ENCODE measurements at regions not wholly inside any gene's neighbourhood (a gene's known extent, or its start where the extent isn't known, plus 50 kb on each side); places are given as distances from the start of the nearest gene placed in this dataset.
A peak's percentile ranks its signal among the peaks of the same experiment; 100 is the strongest.

DNA sequence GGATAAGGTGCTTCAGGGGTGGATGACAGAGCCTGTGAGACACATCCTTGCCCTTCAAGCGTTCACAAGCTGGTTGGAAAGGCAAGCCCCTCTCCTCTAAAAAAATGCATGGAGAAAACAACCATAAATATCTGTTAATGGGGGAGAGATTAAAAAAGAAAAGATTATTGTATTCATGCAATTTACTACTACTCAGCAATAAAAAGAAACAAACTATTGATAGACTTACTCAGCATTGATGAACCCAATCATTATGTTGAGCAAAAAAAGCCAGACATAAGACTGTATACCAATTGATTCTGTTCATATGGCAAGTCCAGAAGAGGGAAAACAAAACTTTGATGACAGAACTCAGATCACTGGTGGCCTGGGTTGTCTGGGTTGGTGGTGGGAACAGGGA lies 138.7 kb upstream of the IRF2BP2 start:
- DNase-seq = no peak
- TF ChIP-seq POLR2A (IDR thresholded peaks at IDR 0.05; ENCODE audit: low read length) = no peak
- no peak for TF ChIP-seq GATA1 (IDR thresholded peaks at IDR 0.05; ENCODE audit: low read depth, low read length)

DNA sequence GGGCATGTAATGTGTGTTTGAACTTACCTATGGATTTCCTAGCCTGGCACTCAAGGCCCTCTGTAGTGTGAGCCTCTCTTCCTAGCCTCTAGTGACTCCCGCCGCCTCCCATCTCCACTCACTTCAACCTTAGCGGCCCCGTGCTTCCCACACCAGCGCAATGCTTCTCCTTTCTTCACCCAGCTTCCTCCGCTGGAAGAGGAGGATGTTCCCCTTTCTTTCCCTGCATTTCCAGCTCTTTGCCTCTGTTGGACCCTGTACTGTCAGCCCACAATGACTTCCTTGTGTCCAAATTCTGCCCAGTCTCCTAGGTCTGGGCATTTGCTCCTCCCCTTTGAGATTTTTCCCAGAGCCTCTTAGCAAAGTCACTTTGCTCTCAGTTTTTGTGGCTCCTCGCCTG lies 138.1 kb upstream of the IRF2BP2 start:
- TF ChIP-seq GATA1 (IDR thresholded peaks at IDR 0.05; ENCODE audit: low read depth, low read length) (no peak), POLR2A (IDR thresholded peaks at IDR 0.05; ENCODE audit: low read length) (no peak)
- DNase-seq = no peak

DNA sequence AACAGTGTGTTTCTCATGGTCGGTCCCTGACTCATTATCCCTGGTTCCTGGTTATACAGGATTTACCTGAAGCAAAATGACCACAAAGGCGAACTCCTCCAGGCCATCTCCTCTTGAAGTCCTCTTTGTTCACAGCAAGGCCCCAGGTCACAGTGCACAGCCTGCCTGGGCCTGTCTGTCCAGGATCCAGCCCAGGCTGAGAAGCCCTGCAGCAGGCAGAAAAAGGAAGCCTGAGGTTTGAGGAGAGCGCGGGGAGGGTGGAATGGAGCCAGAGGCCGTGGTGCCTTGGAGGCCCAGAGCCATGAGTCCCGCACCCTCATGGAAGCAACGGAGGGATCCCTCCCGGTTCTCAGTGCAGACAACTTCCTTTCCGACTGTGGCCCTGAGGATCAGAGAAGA lies 136.8 kb upstream of the IRF2BP2 start:
- TF ChIP-seq GATA1 (IDR thresholded peaks at IDR 0.05; ENCODE audit: low read depth, low read length) = no peak
- no peak for TF ChIP-seq POLR2A (IDR thresholded peaks at IDR 0.05; ENCODE audit: low read length)
- DNase-seq = no peak

DNA sequence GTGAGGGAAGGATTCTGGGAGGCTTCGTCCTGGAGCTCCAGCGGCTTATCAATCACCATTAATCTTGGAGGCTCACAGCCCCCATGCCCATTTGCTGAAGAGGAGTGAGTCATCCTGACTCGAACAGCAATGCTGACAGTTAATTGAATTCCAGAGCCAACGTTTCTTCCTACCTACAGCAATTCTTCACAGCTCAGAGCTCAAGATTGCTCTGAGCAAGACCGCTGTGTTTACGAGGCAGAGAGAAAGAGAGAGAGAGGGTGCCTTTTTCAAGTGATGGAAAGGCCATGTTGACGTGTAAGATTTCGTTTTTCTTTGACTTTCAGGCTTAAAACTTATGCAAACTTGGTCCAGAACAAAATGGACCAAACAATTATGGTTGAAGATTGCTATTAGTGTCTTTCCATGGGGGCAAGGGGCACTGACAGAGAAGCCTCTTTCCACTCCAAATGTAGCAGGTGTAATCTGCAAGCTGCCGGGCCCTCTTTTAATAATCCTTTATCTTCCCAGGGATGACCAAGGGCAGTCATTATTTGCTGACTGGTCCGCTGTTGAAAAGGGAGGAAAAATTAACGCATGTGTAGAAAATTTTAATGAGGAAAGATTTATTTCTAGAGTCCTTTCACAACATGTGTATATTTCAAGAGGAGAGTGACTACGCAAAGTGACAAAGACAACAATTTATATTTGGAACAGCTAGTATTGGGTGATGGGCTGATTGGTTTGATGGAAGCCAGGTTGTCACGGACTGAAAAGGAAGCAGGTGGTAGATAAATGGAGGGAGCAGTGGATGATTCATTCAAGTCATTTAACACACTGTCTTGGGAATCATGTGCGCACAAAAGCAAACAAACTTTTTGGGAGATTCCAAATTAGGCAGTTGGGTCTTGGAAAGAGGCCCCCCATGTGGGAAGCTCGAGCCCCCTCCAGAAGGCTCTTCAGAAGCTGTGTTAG lies 136.1 kb upstream of the IRF2BP2 start:
- peak in 1 of 2 experiments; percentile 44 for DNase-seq
- TF ChIP-seq GATA1 (IDR thresholded peaks at IDR 0.05; ENCODE audit: low read depth, low read length) = no peak
- no peak for TF ChIP-seq POLR2A (IDR thresholded peaks at IDR 0.05; ENCODE audit: low read length)

DNA sequence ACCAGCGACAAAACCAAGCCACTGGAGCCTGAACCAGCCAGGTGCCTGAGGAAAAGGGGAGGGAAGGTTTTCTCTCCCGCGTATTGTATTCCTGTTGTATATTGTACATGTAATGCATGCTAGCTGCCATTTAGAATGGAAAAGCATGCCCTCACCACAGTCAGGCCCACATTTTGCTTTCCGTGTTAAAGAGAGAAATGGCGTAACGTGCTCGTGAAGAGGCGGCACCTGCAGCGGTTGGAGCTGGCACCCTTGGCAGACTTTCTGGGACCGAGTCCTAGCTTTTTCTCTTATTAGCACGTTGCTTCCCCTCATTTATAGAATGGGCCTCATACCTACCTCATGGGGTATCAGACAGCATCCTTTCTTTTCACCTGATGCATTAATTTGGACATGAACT lies 135.3 kb upstream of the IRF2BP2 start:
- no peak for DNase-seq

DNA sequence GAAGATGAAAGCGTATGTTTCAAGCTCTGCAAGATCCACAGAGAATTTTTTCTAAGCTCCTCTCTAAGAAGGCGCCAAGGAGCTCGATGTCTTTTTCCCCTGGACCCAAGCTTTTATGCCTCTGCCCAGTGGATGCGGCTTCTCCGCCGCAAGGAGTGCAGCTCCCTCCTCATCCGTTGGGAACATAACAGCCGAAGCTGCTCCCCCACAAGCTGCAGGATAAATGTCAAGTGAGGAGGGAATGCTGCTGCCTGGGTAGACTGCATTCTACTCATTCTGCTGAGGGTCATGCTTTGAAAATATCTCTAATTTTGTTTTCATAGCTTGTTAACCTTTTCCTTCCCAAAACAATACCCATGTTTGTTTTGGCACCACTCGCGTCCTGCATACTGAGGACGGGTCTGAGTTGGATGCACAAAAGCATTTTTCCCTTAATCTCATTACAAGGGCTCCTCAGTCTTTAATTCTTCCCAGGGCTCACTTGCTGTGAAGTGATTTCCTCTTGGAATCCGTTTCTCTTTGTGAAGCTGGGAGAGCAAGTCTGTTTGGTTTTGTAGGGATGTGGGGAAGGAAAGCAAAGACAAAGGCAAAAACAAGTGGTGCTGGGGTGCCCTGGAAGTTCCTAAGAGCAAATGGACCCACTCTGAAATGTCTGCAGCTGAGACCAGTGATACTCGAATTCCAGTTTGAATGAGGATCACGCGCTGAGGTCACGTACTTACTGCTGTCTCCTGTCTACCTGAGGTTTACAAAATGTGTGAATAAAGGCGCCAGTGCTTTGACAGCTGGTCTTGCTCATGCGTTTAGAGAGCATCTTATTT lies 134.0 kb upstream of the IRF2BP2 start:
- TF ChIP-seq POLR2A (IDR thresholded peaks at IDR 0.05; ENCODE audit: low read length) (no peak), GATA1 (IDR thresholded peaks at IDR 0.05; ENCODE audit: low read depth, low read length) (no peak)
- DNase-seq = no peak

More for the DNA sequence above, 135.3 kb upstream of the IRF2BP2 start:
- TF ChIP-seq POLR2A (IDR thresholded peaks at IDR 0.05; ENCODE audit: low read length) (no peak), GATA1 (IDR thresholded peaks at IDR 0.05; ENCODE audit: low read depth, low read length) (no peak)

DNA sequence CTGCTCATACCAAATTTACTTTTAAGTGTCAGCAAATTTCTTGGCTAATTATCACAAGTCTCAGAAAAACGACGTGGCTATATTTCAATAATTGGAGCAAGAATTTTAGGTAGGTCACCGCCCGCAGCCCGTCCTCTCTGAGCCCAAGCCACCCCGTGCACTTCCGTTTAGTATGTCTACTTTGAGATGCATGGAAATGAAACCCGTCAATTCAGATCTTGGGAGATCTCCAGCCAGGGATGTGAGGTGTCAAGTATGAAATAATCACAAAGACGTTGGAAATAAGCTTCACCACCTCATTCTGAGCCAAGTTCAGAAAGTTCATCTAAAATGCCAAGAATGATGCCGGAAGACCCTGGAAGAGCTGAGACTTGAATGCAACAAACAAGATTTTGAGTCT lies 132.6 kb upstream of the IRF2BP2 start:
- TF ChIP-seq GATA1 (IDR thresholded peaks at IDR 0.05; ENCODE audit: low read depth, low read length) (no peak), POLR2A (IDR thresholded peaks at IDR 0.05; ENCODE audit: low read length) (no peak)
- DNase-seq = no peak

DNA sequence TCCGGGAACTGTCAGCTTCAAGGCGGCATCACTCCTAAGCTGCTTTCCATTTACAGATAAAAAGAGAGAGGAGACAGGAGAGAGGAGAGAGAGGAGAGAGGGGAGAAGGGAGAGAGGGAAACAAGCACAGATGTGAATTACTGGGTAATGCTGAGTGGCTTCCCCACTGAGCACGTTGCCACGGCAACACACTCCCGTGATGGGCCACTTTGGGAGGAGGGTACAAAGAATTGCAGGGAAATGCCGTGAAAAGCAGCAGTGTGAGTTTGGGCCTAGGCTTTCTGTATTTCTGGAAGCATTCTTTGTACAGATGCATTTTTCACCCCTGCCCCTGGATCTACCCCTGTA lies 128.0 kb upstream of the IRF2BP2 start:
- TF ChIP-seq GATA1 (IDR thresholded peaks at IDR 0.05; ENCODE audit: low read depth, low read length) (no peak), POLR2A (IDR thresholded peaks at IDR 0.05; ENCODE audit: low read length) (no peak)
- DNase-seq = no peak

DNA sequence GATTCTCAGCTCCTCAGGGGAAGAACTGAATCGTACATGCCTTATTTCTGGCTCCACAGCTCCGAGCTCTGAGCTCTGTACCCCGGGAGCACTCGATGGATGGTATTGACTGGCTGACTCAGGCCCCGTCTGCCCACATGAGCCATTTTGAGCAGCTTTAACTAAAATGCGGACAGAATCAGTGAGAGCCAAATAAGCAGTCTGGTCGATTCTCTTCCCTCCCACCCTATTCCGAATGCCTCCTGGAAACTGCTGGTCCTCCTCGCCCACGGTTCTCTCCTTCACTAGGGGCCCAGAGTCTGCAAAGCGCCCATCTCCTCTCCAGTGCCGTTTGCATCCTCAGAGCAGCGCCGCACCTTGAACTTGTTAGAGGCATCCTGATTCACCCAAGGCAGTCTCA lies 125.9 kb upstream of the IRF2BP2 start:
- no peak for DNase-seq
- no peak for TF ChIP-seq GATA1 (IDR thresholded peaks at IDR 0.05; ENCODE audit: low read depth, low read length)
- no peak for TF ChIP-seq POLR2A (IDR thresholded peaks at IDR 0.05; ENCODE audit: low read length)

DNA sequence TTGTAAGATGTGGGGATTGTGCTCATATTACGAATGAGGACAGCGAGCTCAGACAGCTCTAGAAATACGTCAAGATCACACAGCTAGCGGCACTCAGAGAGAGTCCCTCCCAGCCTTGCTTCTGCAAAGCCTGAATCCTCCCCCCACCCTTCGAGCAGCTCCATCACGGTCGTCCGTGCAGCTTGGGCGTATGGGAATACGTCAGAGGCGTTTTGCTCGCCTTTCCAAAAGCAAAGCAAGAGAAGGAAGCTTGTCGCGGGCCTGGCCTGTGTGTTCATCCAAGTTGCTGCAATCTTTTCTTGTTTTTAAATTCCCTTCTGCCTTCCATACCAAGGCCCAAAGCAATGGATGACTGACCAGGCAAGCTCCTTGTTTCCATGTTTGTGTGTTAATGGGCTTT lies 125.5 kb upstream of the IRF2BP2 start:
- DNase-seq = no peak
- TF ChIP-seq GATA1 (IDR thresholded peaks at IDR 0.05; ENCODE audit: low read depth, low read length) (no peak), POLR2A (IDR thresholded peaks at IDR 0.05; ENCODE audit: low read length) (no peak)

DNA sequence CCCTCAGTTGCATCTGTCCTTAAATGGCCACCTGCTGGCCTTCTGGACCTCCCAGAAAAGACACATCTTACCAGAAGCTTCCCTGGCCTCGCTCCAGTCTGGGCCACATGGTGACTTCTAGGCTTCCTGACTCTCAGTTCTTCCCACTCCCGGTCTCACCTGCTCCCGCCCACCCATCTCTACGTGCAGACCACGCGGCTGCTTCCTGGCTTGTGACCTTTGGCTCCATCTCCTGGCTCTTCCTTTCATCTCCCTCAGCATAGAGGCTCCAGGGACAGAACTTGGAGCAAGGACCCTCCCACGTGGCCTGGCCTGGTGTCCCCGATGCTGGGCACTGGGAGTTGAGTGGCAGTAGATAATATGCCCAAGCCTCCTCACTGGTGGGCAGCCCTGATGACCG lies 124.9 kb upstream of the IRF2BP2 start:
- DNase-seq = peak; percentile 8 to 22
- TF ChIP-seq POLR2A (IDR thresholded peaks at IDR 0.05; ENCODE audit: low read length) = no peak
- no peak for TF ChIP-seq GATA1 (IDR thresholded peaks at IDR 0.05; ENCODE audit: low read depth, low read length)

DNA sequence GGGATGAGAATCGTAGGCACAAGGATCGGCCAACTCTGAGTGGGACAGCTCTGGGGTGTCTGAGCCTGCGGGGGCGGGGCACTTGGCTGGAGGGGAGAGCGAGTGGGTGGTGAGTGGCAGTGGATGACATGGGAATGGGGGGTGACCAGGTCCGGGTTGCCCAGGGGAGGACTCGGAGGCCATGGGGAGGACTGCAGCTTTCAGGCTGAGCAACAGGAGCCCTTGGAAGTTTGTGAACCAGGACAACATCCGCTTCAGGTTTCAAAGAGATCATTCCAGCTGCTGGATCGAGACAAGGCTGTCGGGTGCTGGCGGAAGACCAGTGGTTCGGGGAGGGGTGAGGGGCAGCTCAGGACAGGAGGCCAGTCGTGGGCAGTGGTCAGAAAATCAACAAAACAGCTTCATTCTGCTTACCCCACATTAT lies 124.4 kb upstream of the IRF2BP2 start:
- TF ChIP-seq POLR2A (IDR thresholded peaks at IDR 0.05; ENCODE audit: low read length) = no peak
- TF ChIP-seq GATA1 (IDR thresholded peaks at IDR 0.05; ENCODE audit: low read depth, low read length) = no peak
- DNase-seq = no peak

DNA sequence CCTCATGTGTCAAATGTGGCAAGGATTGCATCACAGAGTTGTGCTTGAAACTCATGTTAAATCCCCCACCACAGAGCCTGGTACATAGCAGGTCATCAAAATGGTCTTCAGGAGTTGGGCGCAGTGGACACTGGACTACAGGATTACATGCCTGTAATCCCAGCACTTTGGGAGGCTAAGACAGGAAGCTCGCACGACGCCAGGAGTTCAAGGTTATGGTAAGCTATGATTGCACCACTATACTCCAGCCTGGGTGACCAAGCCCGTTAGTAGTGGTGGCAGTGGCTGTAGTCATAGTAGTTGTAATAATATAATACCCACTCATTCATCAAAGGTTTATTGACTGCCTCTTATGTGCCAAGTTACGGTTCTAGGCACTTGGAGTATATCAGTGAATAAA lies 123.4 kb upstream of the IRF2BP2 start:
- no peak for TF ChIP-seq GATA1 (IDR thresholded peaks at IDR 0.05; ENCODE audit: low read depth, low read length)
- TF ChIP-seq POLR2A (IDR thresholded peaks at IDR 0.05; ENCODE audit: low read length) = no peak
- no peak for DNase-seq

DNA sequence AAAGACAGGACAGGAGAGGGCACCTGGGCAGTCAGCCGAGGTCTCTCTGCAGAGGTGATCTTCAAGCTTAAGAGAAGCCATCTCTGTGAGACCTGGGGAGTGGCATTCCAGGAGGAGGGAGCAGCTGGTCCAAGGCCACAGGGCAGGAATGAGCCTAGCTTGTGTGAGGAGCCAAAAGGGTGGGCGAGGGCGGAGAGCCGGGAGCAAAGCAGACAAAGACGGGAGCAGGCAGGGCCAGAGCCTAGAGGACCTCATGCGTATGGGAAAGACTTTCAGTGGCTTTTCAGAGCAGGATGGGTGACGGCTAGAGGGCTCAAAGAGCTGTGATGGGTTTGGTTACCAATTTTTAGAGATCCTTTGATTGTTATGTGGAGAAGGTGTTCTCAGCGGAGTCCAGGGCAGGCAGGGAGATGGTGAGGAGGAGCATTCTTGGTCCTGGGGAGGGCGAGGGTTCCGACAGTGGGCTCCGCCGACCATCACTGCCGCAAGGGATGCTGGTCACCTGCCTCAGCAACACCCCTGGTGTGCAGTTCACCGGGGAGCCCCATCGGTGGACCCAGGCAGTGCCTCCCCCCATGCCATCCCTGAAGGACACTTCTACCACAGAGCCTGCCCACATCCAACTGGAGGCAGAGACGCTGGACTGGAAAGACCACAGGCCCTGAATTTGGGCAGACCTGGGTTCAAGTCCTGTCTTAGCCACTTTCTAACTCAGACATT lies 122.9 kb upstream of the IRF2BP2 start:
- TF ChIP-seq GATA1 (IDR thresholded peaks at IDR 0.05; ENCODE audit: low read depth, low read length) (no peak), POLR2A (IDR thresholded peaks at IDR 0.05; ENCODE audit: low read length) (no peak)
- DNase-seq = no peak
